T-helper 17 cell (primary cell): ENCODE measurements at regions not wholly inside any gene's neighbourhood (a gene's known extent, or its start where the extent isn't known, plus 50 kb on each side); places are given as distances from the start of the nearest gene placed in this dataset.

Experiments used
- ATAC-seq: fragments of 150-1000 bp; cut with Tn5 transposase; 2 replicates; pipeline ENCODE4 v1.10.0; 2021; ENCODE audit warnings: mild to moderate bottlenecking, moderate library complexity
- DNase-seq, 3 donors: peaks; one replicate each; pipeline versions ENCODE4 v3.0.0 to v3.0.0-alpha.2; 2020 to 2021
- H3K9me3 ChIP-seq: one replicate; pipeline ENCODE4 v1.7.0; 2013; ENCODE audit warnings: low read length, mild to moderate bottlenecking; ENCODE audit not compliant: control insufficient read depth, poor library complexity, severe bottlenecking
- H3K27ac Mint-ChIP-seq: one replicate; pipeline ENCODE4 v1.8.0; 2022; ENCODE audit warnings: mild to moderate bottlenecking, moderate library complexity, mixed read lengths
- H3K27me3 Mint-ChIP-seq: one replicate; pipeline ENCODE4 v1.8.0; 2022; ENCODE audit warnings: mixed read lengths
- H3K36me3 Mint-ChIP-seq: one replicate; pipeline ENCODE4 v1.8.0; 2022; ENCODE audit warnings: low read depth, mixed read lengths
- H3K4me1 Mint-ChIP-seq: one replicate; pipeline ENCODE4 v1.8.0; 2022; ENCODE audit warnings: mild to moderate bottlenecking, mixed read lengths
- H3K4me3 Mint-ChIP-seq: one replicate; pipeline ENCODE4 v1.8.0; 2022; ENCODE audit warnings: mild to moderate bottlenecking, moderate library complexity, mixed read lengths

GRCh38 chr13:48181482-48182145 lies 51.4 kb upstream of the ITM2B start:
- ATAC-seq, result no peak
- no peak for DNase-seq
- Mint-ChIP-seq H3K4me3 (no peak overlapping the region), H3K36me3 (no peaks in the 10 kb centered on the region), H3K27me3 (no peaks in the 10 kb centered on the region), H3K27ac (no peak overlapping the region), H3K4me1 (peaks cover 42% of the 10 kb centered on the region)
- H3K9me3 ChIP-seq, result no peaks in the 10 kb centered on the region

- Mint-ChIP-seq H3K4me3 (no peak overlapping the region), H3K36me3 (no peaks in the 10 kb centered on the region), H3K27me3 (no peaks in the 10 kb centered on the region), H3K27ac (no peak overlapping the region), H3K4me1 (peaks cover 24% of the 10 kb centered on the region)
- no peak for DNase-seq
- ATAC-seq, result no peak
- H3K9me3 ChIP-seq, result no peaks in the 10 kb centered on the region
Measured at GRCh38 chr13:48178126-48178525, 54.9 kb upstream of the ITM2B start.

GRCh38 chr13:48176781-48177180 lies 56.2 kb upstream of the ITM2B start:
- H3K4me3 Mint-ChIP-seq, result no peak overlapping the region
- no peaks in the 10 kb centered on the region for H3K9me3 ChIP-seq
- H3K4me1 Mint-ChIP-seq, result peaks cover 16% of the 10 kb centered on the region
- H3K27me3 Mint-ChIP-seq, result no peaks in the 10 kb centered on the region
- H3K27ac Mint-ChIP-seq, result no peak overlapping the region
- no peak for ATAC-seq
- no peak for DNase-seq
- no peaks in the 10 kb centered on the region for H3K36me3 Mint-ChIP-seq

- no peak overlapping the region for H3K4me3 Mint-ChIP-seq
- ATAC-seq, result no peak
- no peaks in the 10 kb centered on the region for H3K9me3 ChIP-seq
- no peak overlapping the region for H3K27ac Mint-ChIP-seq
- H3K36me3 Mint-ChIP-seq, result no peaks in the 10 kb centered on the region
- H3K27me3 Mint-ChIP-seq, result no peaks in the 10 kb centered on the region
- DNase-seq, result no peak
- peaks cover 13% of the 10 kb centered on the region for H3K4me1 Mint-ChIP-seq
Measured at GRCh38 chr13:48175185-48175584, 57.8 kb upstream of the ITM2B start.

- Mint-ChIP-seq H3K4me1 (peaks cover 5% of the 10 kb centered on the region), H3K27me3 (no peaks in the 10 kb centered on the region), H3K27ac (peak overlapping the region; percentile 66), H3K36me3 (no peaks in the 10 kb centered on the region), H3K4me3 (no peak overlapping the region)
- ATAC-seq, result no peak
- H3K9me3 ChIP-seq, result no peaks in the 10 kb centered on the region
- DNase-seq, result no peak
Measured at GRCh38 chr13:48167866-48168265, 65.1 kb upstream of the ITM2B start.

- H3K27me3 Mint-ChIP-seq, result no peaks in the 10 kb centered on the region
- no peaks in the 10 kb centered on the region for H3K36me3 Mint-ChIP-seq
- no peak overlapping the region for H3K27ac Mint-ChIP-seq
- no peak overlapping the region for H3K4me3 Mint-ChIP-seq
- ATAC-seq, result no peak
- no peaks in the 10 kb centered on the region for H3K9me3 ChIP-seq
- peaks cover 6% of the 10 kb centered on the region for H3K4me1 Mint-ChIP-seq
- no peak for DNase-seq
Measured at GRCh38 chr13:48165727-48166126, 67.3 kb upstream of the ITM2B start.

- peaks cover 12% of the 10 kb centered on the region for H3K4me1 Mint-ChIP-seq
- no peaks in the 10 kb centered on the region for H3K9me3 ChIP-seq
- DNase-seq (no peak), ATAC-seq (no peak)
- H3K27me3 Mint-ChIP-seq, result no peaks in the 10 kb centered on the region
- H3K4me3 Mint-ChIP-seq, result no peak overlapping the region
- no peak overlapping the region for H3K27ac Mint-ChIP-seq
- no peaks in the 10 kb centered on the region for H3K36me3 Mint-ChIP-seq
Measured at GRCh38 chr13:48165063-48165462, 67.9 kb upstream of the ITM2B start.

- Mint-ChIP-seq H3K36me3 (peaks cover 2% of the 10 kb centered on the region), H3K27ac (no peak overlapping the region), H3K27me3 (no peaks in the 10 kb centered on the region), H3K4me3 (no peak overlapping the region), H3K4me1 (peaks cover 19% of the 10 kb centered on the region)
- no peaks in the 10 kb centered on the region for H3K9me3 ChIP-seq
- ATAC-seq, result no peak
- DNase-seq, result no peak
Measured at GRCh38 chr13:48163061-48163460, 68.2 kb upstream of the MED4 start.

- Mint-ChIP-seq H3K4me3 (no peak overlapping the region), H3K36me3 (peaks cover 2% of the 10 kb centered on the region), H3K4me1 (peaks cover 20% of the 10 kb centered on the region), H3K27me3 (no peaks in the 10 kb centered on the region), H3K27ac (peak overlapping the region; percentile 41)
- DNase-seq, result no peak
- no peaks in the 10 kb centered on the region for H3K9me3 ChIP-seq
- ATAC-seq, result no peak
Measured at GRCh38 chr13:48162217-48162616, 67.3 kb upstream of the MED4 start.

- H3K9me3 ChIP-seq, result no peaks in the 10 kb centered on the region
- Mint-ChIP-seq H3K27me3 (no peaks in the 10 kb centered on the region), H3K36me3 (peaks cover 2% of the 10 kb centered on the region), H3K4me3 (no peak overlapping the region), H3K4me1 (peaks cover 19% of the 10 kb centered on the region), H3K27ac (peak overlapping the region; percentile 74)
- ATAC-seq (peak; percentile 36), DNase-seq (no peak)
Measured at GRCh38 chr13:48161530-48162179, 66.8 kb upstream of the MED4 start.

- Mint-ChIP-seq H3K36me3 (peaks cover 2% of the 10 kb centered on the region), H3K4me3 (peak overlapping the region; percentile 28), H3K27ac (peak overlapping the region; percentile 74), H3K27me3 (no peaks in the 10 kb centered on the region), H3K4me1 (peaks cover 26% of the 10 kb centered on the region)
- no peaks in the 10 kb centered on the region for H3K9me3 ChIP-seq
- DNase-seq (no peak), ATAC-seq (no peak)
Measured at GRCh38 chr13:48160606-48161278, 65.8 kb upstream of the MED4 start.

GRCh38 chr13:48159826-48160225 lies 64.9 kb upstream of the MED4 start:
- ATAC-seq, result no peak
- DNase-seq, result no peak
- H3K27ac Mint-ChIP-seq, result no peak overlapping the region
- H3K4me3 Mint-ChIP-seq, result no peak overlapping the region
- no peaks in the 10 kb centered on the region for H3K27me3 Mint-ChIP-seq
- H3K4me1 Mint-ChIP-seq, result peaks cover 35% of the 10 kb centered on the region
- peaks cover 2% of the 10 kb centered on the region for H3K36me3 Mint-ChIP-seq
- no peaks in the 10 kb centered on the region for H3K9me3 ChIP-seq

GRCh38 chr13:48159401-48159800 lies 64.5 kb upstream of the MED4 start:
- ATAC-seq (no peak), DNase-seq (no peak)
- H3K4me1 Mint-ChIP-seq, result peaks cover 39% of the 10 kb centered on the region
- H3K9me3 ChIP-seq, result no peaks in the 10 kb centered on the region
- no peak overlapping the region for H3K4me3 Mint-ChIP-seq
- peaks cover 2% of the 10 kb centered on the region for H3K36me3 Mint-ChIP-seq
- H3K27me3 Mint-ChIP-seq, result no peaks in the 10 kb centered on the region
- H3K27ac Mint-ChIP-seq, result peak overlapping the region; percentile 79
